ENCODE measurements at regions not wholly inside any gene's neighbourhood (a gene's known extent, or its start where the extent isn't known, plus 50 kb on each side); places are given as distances from the start of the nearest gene placed in this dataset.

DNA sequence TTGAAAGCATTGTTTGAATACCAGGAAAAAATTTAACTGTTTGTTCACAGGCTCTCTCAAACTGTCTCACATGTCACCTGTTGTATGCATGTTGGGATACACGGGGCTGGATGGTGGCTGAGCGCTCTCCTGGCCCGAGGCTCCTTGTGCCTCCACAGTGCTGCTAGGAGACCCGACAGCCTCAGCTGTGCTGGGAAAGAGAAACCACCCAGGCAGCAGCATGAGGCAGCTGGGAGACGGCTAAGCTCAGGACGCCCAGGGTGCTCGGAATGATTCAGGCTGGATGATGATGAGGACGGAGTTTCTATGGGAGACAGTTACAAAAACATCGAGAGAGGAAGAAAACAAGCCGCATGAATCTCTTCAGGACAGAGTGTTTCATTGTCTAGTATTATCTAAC is 278.0 kb upstream of the CDH4 start:
- H3K9me3 ChIP-seq (ENCODE audit: insufficient read depth in 2 of 2, low read depth in 1 of 2, low read length in 1 of 2), result 0 out of 4 replicates have a peak, but pooled peaks cover 0 to under 1% of the 10 kb centered on the region in 2 experiments
- WGBS, 2 experiments (ENCODE audit: extremely low coverage in 1 of 2, insufficient coverage in 1 of 2, insufficient read length in 1 of 2, insufficient replicate concordance in 2 of 2, low coverage in 1 of 2, low lambda C conversion rate in 2 of 2, missing lambda C conversion rate in 1 of 2), result 88% methylated on average over 10 of the region's 10 CpGs; no CpG with 5 or more reads in 1 of the 2 experiments
- no peak overlapping the region for H2AK5ac ChIP-seq (ENCODE audit: low read depth, low read length)
- no peak overlapping the region for H3K27ac ChIP-seq (ENCODE audit: low read depth, low read length)
- TF ChIP-seq ASH2L (IDR thresholded peaks at IDR 0.05; ENCODE audit: low read length) (no peak), CHD2 (IDR thresholded peaks at IDR 0.05; ENCODE audit: low read length) (no peak), RXRA (IDR thresholded peaks at IDR 0.05; ENCODE audit: insufficient read depth, low read depth, low read length) (no peak), JUND (IDR thresholded peaks at IDR 0.05; ENCODE audit: low read length) (no peak), NRF1 (IDR thresholded peaks at IDR 0.05; ENCODE audit: low read depth, low read length) (no peak), SUZ12 (IDR thresholded peaks at IDR 0.05; ENCODE audit: low read length) (no peak), RAD21 (IDR thresholded peaks at IDR 0.05 in 1 of 2, conservative IDR thresholded peaks at IDR 0.05 in 1 of 2; ENCODE audit: low read depth in 2 of 2, low read length in 2 of 2) (no peak), TAF1 (IDR thresholded peaks at IDR 0.05; ENCODE audit: low read depth, low read length) (no peak), KDM1A (IDR thresholded peaks at IDR 0.05; ENCODE audit: borderline replicate concordance, low read length) (no peak), TEAD4 (IDR thresholded peaks at IDR 0.05; ENCODE audit: low read depth, low read length) (no peak)
- H3K4me3 ChIP-seq (ENCODE audit: extremely low read depth in 1 of 4, insufficient read depth in 2 of 4, low read depth in 3 of 4, low read length in 4 of 4), result no peak overlapping the region
- no peaks in the 10 kb centered on the region for H3K4me1 ChIP-seq (replicated peaks in 1 of 4; ENCODE audit: control insufficient read depth in 3 of 4, insufficient read depth in 4 of 4, low read length in 3 of 4)
- no peak overlapping the region for H4K91ac ChIP-seq (replicated peaks; ENCODE audit: insufficient read length, low read length)
- no peaks in the 10 kb centered on the region for H4K20me1 ChIP-seq (replicated peaks in 1 of 2; ENCODE audit: control insufficient read depth in 1 of 2, insufficient read depth in 2 of 2, low read length in 2 of 2)
- H2AFZ ChIP-seq (ENCODE audit: low read length), result no peak overlapping the region
- CTCF ChIA-PET (ENCODE audit: partially characterized antibody), result interaction anchor here (1.0 to 1.6 kb wide), 2 partner anchors 9 to 12 kb away, joined by 5 read pairs; no protein-coding TSS in a partner anchor
- no peak overlapping the region for H3K14ac ChIP-seq (ENCODE audit: insufficient read length)
- no peaks in the 10 kb centered on the region for H3K36me3 ChIP-seq (ENCODE audit: control insufficient read depth in 2 of 4, insufficient read depth in 4 of 4, low read length in 3 of 4)
- no peak overlapping the region for H4K8ac ChIP-seq (ENCODE audit: extremely low read depth, insufficient read depth, low read length)
- no peak overlapping the region for H3K23ac ChIP-seq (ENCODE audit: insufficient read length)
- no peak overlapping the region for H3K4me2 ChIP-seq (ENCODE audit: insufficient read depth in 1 of 2, low read depth in 2 of 2, low read length in 2 of 2)
- H3K18ac ChIP-seq (ENCODE audit: extremely low read depth, low read length), result no peak overlapping the region
- H2BK15ac ChIP-seq (ENCODE audit: low read length), result no peak overlapping the region
- no peak overlapping the region for H2BK12ac ChIP-seq (ENCODE audit: low read depth, low read length)
- no peaks in the 10 kb centered on the region for H3K79me2 ChIP-seq (ENCODE audit: control insufficient read depth in 1 of 2, insufficient read depth in 2 of 2, low read length in 2 of 2)
- H2BK5ac ChIP-seq (ENCODE audit: low read depth, low read length), result no peak overlapping the region
- FAIRE-seq (no peak), DNase-seq (ENCODE audit: low read depth in 1 of 2, low spot score in 2 of 2) (no peak)
- H3K23me2 ChIP-seq (ENCODE audit: low read depth, low read length), result no peaks in the 10 kb centered on the region
- no peak overlapping the region for H3K9ac ChIP-seq (replicated peaks in 1 of 4; ENCODE audit: extremely low read depth in 1 of 4, low read depth in 3 of 4, low read length in 3 of 4)
- H3K4ac ChIP-seq (replicated peaks; ENCODE audit: insufficient read length, low read depth, low read length), result no peak overlapping the region
- peaks cover 0 to 7% (median 4%) of the 10 kb centered on the region in 4 experiments; a peak in 4 of 7 replicates for H3K27me3 ChIP-seq (replicated peaks in 1 of 4; ENCODE audit: control insufficient read depth in 3 of 4, extremely low read depth in 1 of 4, insufficient read depth in 3 of 4, low read length in 3 of 4)
- no peak overlapping the region for H4K5ac ChIP-seq (ENCODE audit: insufficient read length, low read depth, low read length)
- H2BK20ac ChIP-seq (ENCODE audit: low read length), result no peak overlapping the region
- H3K56ac ChIP-seq (replicated peaks; ENCODE audit: insufficient read length, low read depth, low read length), result no peak overlapping the region
- no peak overlapping the region for H2BK120ac ChIP-seq (replicated peaks; ENCODE audit: low read depth, low read length)
- H3K79me1 ChIP-seq (ENCODE audit: low read depth, low read length), result no peaks in the 10 kb centered on the region
- POLR2A ChIA-PET (ENCODE audit: partially characterized antibody), result no interaction called here

Measured in H1 (cell line).